HL-60 (cell line): ENCODE measurements at regions not wholly inside any gene's neighbourhood (a gene's known extent, or its start where the extent isn't known, plus 50 kb on each side); places are given as distances from the start of the nearest gene placed in this dataset.

Experiments
- CTCF ChIP-seq: IDR thresholded peaks from one replicate; pipeline ENCODE4 v1.5.1; 2011; ENCODE audit warnings: low read length, control low read depth, inconsistent platforms; ENCODE audit not compliant: insufficient read depth
- SPI1 ChIP-seq: IDR thresholded peaks from 2 replicates; pipeline ENCODE4 v1.6.1; 2012; ENCODE audit warnings: low read depth, mild to moderate bottlenecking, borderline replicate concordance

GRCh38 chr7:113550966-113551365, 367.8 kb downstream of the PPP1R3A start:
- TF ChIP-seq CTCF (no peak), SPI1 (no peak)
